MM.1S (cell line): ENCODE measurements at regions not wholly inside any gene's neighbourhood (a gene's known extent, or its start where the extent isn't known, plus 50 kb on each side); places are given as distances from the start of the nearest gene placed in this dataset.

ENCODE experiments used
- EZH2phosphoT487 ChIP-seq: fragments of 300-600 bp; sonication (generic); IDR thresholded peaks from 2 replicates; pipeline ENCODE4 v1.6.1; 2018; ENCODE audit warnings: antibody characterized with exemption, low read length
- TF ChIP-seq, protein P1 (sequence below): fragments of 300-600 bp; sonication (generic); IDR thresholded peaks from 2 replicates; pipeline ENCODE4 v1.5.1; 2016; ENCODE audit warnings: antibody characterized with exemption, low read length, mixed read lengths

DNA sequence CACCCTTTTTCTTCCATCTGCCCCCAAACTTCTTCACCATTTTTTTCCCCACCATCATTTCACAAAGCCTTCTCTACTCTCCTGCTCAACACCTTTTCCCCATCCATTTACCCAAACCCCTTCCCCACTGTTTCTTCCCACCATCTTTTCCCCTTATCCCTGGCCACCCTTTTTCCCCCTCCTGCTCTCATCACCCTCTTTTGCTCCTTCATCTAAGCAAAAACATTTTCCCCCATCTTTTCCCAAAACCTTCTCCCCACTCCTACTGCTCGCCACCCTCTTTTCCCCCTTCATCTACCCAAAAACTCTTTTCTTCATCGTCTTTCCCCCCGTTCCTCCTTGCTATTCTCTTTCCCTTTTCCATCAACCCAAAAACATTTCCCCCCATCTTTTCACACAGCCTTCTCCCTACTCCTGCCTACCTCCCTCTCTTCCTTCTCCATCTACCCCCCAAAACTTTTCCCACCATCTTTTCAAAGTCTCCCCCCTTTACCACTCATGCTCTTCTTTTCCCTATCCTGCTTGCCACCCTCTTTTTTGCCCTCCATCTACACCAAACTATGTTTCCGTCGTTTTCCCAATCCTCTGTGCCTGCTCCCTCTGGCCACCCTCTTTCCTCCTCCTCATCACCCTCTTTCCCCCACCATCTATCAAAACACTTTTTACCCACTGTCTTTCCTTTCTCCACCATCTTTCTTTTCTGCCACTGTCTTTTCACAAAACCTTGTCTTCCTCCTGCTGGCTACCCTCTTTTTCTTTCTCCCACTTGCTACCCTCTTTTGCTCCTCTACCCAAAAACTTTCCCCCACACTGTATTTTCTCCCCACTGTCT, 205.8 kb upstream of the WSB1 start:
- TF ChIP-seq, protein P1, sequence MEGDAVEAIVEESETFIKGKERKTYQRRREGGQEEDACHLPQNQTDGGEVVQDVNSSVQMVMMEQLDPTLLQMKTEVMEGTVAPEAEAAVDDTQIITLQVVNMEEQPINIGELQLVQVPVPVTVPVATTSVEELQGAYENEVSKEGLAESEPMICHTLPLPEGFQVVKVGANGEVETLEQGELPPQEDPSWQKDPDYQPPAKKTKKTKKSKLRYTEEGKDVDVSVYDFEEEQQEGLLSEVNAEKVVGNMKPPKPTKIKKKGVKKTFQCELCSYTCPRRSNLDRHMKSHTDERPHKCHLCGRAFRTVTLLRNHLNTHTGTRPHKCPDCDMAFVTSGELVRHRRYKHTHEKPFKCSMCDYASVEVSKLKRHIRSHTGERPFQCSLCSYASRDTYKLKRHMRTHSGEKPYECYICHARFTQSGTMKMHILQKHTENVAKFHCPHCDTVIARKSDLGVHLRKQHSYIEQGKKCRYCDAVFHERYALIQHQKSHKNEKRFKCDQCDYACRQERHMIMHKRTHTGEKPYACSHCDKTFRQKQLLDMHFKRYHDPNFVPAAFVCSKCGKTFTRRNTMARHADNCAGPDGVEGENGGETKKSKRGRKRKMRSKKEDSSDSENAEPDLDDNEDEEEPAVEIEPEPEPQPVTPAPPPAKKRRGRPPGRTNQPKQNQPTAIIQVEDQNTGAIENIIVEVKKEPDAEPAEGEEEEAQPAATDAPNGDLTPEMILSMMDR = no peak
- no peak for TF ChIP-seq EZH2phosphoT487
